ENCODE measurements at regions not wholly inside any gene's neighbourhood (a gene's known extent, or its start where the extent isn't known, plus 50 kb on each side); places are given as distances from the start of the nearest gene placed in this dataset.
"Not testable (repeated sequence)": the region's sequence is repeated elsewhere in the genome, so short reads cannot be mapped to it uniquely, and the experiment has no call there.

DNA sequence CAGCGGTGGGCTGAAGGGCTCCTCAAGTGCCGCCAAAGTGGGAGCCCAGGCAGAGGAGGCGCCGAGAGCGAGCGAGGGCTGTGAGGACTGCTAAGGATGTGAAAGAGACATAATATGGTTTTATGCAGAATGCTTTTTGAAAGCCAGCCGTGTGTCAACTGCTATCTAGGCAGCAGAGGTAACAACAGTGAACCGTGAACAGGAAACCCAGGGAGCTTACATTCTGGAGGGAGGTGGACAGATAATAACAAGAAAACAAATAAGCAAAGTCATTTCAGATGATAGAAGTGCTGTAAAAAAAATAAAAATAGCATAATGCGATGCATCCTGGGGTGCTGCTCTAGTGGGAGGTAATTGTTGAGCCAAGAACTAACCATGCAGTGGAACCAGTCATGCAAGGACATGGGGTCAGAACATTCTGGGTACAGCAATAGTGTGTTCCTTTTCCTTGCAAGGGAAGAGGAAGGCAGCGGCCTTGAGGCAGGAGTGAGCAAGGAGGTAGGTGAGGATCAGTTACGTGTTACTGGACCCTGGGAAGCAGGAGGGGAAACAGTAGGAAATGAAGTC is 134.4 kb upstream of the TMEM170B start:
- ATAC-seq = no peak
- TF ChIP-seq CSDC2 (CRISPR knock-in tag; IDR thresholded peaks at IDR 0.05) = no peak
- no peak for TF ChIP-seq ZNF70 (CRISPR knock-in tag; IDR thresholded peaks at IDR 0.05)
- TF ChIP-seq TOX (CRISPR knock-in tag; IDR thresholded peaks at IDR 0.05; ENCODE audit: borderline replicate concordance) = no peak
- no peak for TF ChIP-seq ISL1 (CRISPR knock-in tag; IDR thresholded peaks at IDR 0.05)
- TF ChIP-seq PPARA (CRISPR knock-in tag; IDR thresholded peaks at IDR 0.05; ENCODE audit: borderline replicate concordance) = no peak
- no peak for TF ChIP-seq CREB5 (CRISPR knock-in tag; IDR thresholded peaks at IDR 0.05; ENCODE audit: low read depth)
- TF ChIP-seq ARNTL (CRISPR knock-in tag; IDR thresholded peaks at IDR 0.05; ENCODE audit: borderline replicate concordance, low read depth) = no peak
- no peak for TF ChIP-seq TCF4 (CRISPR knock-in tag; IDR thresholded peaks at IDR 0.05; ENCODE audit: borderline replicate concordance)
- no peak for TF ChIP-seq ZNF565 (CRISPR knock-in tag; conservative IDR thresholded peaks at IDR 0.05; ENCODE audit: low read depth)
- TF ChIP-seq, protein P1, sequence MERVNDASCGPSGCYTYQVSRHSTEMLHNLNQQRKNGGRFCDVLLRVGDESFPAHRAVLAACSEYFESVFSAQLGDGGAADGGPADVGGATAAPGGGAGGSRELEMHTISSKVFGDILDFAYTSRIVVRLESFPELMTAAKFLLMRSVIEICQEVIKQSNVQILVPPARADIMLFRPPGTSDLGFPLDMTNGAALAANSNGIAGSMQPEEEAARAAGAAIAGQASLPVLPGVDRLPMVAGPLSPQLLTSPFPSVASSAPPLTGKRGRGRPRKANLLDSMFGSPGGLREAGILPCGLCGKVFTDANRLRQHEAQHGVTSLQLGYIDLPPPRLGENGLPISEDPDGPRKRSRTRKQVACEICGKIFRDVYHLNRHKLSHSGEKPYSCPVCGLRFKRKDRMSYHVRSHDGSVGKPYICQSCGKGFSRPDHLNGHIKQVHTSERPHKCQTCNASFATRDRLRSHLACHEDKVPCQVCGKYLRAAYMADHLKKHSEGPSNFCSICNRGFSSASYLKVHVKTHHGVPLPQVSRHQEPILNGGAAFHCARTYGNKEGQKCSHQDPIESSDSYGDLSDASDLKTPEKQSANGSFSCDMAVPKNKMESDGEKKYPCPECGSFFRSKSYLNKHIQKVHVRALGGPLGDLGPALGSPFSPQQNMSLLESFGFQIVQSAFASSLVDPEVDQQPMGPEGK (CRISPR knock-in tag; IDR thresholded peaks at IDR 0.05; ENCODE audit: borderline replicate concordance) = no peak
- TF ChIP-seq ZFP30 (CRISPR knock-in tag; IDR thresholded peaks at IDR 0.05) = no peak
- no peak for TF ChIP-seq BACH2 (CRISPR knock-in tag; IDR thresholded peaks at IDR 0.05; ENCODE audit: borderline replicate concordance)
- TF ChIP-seq ZFP3 (CRISPR knock-in tag; IDR thresholded peaks at IDR 0.05) = no peak
- TF ChIP-seq, protein P2, sequence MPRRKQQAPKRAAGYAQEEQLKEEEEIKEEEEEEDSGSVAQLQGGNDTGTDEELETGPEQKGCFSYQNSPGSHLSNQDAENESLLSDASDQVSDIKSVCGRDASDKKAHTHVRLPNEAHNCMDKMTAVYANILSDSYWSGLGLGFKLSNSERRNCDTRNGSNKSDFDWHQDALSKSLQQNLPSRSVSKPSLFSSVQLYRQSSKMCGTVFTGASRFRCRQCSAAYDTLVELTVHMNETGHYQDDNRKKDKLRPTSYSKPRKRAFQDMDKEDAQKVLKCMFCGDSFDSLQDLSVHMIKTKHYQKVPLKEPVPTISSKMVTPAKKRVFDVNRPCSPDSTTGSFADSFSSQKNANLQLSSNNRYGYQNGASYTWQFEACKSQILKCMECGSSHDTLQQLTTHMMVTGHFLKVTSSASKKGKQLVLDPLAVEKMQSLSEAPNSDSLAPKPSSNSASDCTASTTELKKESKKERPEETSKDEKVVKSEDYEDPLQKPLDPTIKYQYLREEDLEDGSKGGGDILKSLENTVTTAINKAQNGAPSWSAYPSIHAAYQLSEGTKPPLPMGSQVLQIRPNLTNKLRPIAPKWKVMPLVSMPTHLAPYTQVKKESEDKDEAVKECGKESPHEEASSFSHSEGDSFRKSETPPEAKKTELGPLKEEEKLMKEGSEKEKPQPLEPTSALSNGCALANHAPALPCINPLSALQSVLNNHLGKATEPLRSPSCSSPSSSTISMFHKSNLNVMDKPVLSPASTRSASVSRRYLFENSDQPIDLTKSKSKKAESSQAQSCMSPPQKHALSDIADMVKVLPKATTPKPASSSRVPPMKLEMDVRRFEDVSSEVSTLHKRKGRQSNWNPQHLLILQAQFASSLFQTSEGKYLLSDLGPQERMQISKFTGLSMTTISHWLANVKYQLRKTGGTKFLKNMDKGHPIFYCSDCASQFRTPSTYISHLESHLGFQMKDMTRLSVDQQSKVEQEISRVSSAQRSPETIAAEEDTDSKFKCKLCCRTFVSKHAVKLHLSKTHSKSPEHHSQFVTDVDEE (CRISPR knock-in tag; IDR thresholded peaks at IDR 0.05) = no peak
- no peak for TF ChIP-seq ZC3H10 (CRISPR knock-in tag; IDR thresholded peaks at IDR 0.05)
- TF ChIP-seq ZNF8 (CRISPR knock-in tag; IDR thresholded peaks at IDR 0.05) = no peak
- TF ChIP-seq RARB (CRISPR knock-in tag; IDR thresholded peaks at IDR 0.05) = no peak
- TF ChIP-seq, protein P3, sequence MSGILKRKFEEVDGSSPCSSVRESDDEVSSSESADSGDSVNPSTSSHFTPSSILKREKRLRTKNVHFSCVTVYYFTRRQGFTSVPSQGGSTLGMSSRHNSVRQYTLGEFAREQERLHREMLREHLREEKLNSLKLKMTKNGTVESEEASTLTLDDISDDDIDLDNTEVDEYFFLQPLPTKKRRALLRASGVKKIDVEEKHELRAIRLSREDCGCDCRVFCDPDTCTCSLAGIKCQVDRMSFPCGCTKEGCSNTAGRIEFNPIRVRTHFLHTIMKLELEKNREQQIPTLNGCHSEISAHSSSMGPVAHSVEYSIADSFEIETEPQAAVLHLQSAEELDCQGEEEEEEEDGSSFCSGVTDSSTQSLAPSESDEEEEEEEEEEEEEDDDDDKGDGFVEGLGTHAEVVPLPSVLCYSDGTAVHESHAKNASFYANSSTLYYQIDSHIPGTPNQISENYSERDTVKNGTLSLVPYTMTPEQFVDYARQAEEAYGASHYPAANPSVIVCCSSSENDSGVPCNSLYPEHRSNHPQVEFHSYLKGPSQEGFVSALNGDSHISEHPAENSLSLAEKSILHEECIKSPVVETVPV (CRISPR knock-in tag; IDR thresholded peaks at IDR 0.05) = no peak

- not testable (repeated sequence) for ATAC-seq
Observed at GRCh38 chr6:11402581-11402980, 135.0 kb upstream of the TMEM170B start.

DNA sequence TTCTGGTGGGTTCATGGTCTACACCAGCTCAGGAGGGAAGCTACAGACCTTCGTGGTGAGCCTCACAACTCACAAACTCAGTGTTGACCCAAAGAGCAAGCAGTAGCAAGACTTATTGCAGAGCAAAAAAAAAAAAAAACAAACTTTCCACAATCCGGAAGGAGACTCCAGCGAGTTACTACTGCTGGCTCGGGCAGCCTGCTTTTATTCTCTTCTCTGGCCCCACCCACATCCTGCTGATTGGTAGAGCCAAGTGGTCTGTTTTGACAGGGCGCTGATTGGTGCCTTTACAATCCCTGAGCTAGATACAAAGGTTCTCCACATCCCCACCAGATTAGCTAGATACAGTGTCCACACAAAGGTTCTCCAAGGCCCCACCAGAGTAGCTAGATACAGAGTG is 135.6 kb upstream of the TMEM170B start:
- not testable (repeated sequence) for ATAC-seq

DNA sequence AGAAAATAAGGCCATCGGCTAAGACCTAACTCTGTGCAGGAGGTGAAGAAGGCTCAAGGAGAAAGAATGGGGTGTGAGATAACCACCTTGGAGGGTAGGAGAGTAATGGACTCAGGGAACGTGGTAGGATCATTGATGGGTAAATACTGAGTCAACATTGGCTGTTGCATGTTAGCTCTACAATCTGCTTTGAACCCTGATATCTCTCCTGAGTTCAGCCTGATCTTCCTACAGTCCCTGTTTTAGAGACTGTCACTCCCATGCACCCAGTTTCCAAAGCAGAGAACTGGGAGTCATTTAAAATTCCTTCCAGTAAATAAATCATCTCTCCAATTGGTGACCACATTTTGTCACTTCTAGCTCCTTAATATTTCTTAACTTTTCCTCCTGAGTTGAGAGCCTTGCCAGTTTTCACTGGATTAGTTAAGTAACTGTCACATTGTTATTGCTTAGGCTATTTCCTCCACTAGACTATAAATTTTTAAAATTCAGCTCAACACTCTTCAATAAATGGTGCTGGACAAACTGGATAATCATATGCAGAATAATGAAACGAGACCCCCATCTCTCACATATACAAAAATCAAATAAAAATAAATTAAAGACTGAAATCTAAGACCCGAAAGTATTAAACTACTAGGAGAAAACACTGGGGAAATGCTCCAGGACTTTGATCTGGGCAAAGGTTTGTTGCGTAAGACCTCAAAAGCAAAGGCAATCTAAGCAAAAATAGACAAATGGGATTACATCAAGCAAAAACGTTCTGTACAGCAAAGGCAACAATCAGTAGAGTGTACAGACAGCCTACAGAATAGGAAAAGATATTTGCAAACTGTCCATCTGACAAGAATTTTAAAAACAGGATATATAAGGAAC is 138.9 kb upstream of the TMEM170B start:
- ATAC-seq = no peak
- no peak for TF ChIP-seq PPARA (CRISPR knock-in tag; IDR thresholded peaks at IDR 0.05; ENCODE audit: borderline replicate concordance)
- no peak for TF ChIP-seq TOX (CRISPR knock-in tag; IDR thresholded peaks at IDR 0.05; ENCODE audit: borderline replicate concordance)
- TF ChIP-seq RARB (CRISPR knock-in tag; IDR thresholded peaks at IDR 0.05) = no peak
- TF ChIP-seq ZFP30 (CRISPR knock-in tag; IDR thresholded peaks at IDR 0.05) = no peak
- no peak for TF ChIP-seq TCF4 (CRISPR knock-in tag; IDR thresholded peaks at IDR 0.05; ENCODE audit: borderline replicate concordance)
- TF ChIP-seq ARNTL (CRISPR knock-in tag; IDR thresholded peaks at IDR 0.05; ENCODE audit: borderline replicate concordance, low read depth) = no peak
- TF ChIP-seq, protein P4, sequence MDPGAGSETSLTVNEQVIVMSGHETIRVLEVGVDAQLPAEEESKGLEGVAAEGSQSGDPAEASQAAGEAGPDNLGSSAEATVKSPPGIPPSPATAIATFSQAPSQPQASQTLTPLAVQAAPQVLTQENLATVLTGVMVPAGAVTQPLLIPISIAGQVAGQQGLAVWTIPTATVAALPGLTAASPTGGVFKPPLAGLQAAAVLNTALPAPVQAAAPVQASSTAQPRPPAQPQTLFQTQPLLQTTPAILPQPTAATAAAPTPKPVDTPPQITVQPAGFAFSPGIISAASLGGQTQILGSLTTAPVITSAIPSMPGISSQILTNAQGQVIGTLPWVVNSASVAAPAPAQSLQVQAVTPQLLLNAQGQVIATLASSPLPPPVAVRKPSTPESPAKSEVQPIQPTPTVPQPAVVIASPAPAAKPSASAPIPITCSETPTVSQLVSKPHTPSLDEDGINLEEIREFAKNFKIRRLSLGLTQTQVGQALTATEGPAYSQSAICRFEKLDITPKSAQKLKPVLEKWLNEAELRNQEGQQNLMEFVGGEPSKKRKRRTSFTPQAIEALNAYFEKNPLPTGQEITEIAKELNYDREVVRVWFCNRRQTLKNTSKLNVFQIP (CRISPR knock-in tag; IDR thresholded peaks at IDR 0.05; ENCODE audit: borderline replicate concordance, low read depth) = no peak
- no peak for TF ChIP-seq SNAI2 (CRISPR knock-in tag; IDR thresholded peaks at IDR 0.05)
- TF ChIP-seq GLIS3 (CRISPR knock-in tag; IDR thresholded peaks at IDR 0.05) = no peak
- no peak for TF ChIP-seq ZFP3 (CRISPR knock-in tag; IDR thresholded peaks at IDR 0.05)
- TF ChIP-seq ZNF8 (CRISPR knock-in tag; IDR thresholded peaks at IDR 0.05) = no peak
- TF ChIP-seq, protein P2 (CRISPR knock-in tag; IDR thresholded peaks at IDR 0.05) = no peak
- TF ChIP-seq ISL1 (CRISPR knock-in tag; IDR thresholded peaks at IDR 0.05) = no peak
